Caco-2 (cell line): ENCODE measurements at regions not wholly inside any gene's neighbourhood (a gene's known extent, or its start where the extent isn't known, plus 50 kb on each side); places are given as distances from the start of the nearest gene placed in this dataset.

Experiments used
- BruUV-seq: library from RNA; stranded (reverse); fragments of 400-500 nt; replicated peaks from 2 replicates; lab custom pipeline; 2021; lab: Mats Ljungman, UMichigan
- CTCF ChIA-PET: fragments of 300-600 bp; sonication (Branson Sonifier 250); formaldehyde crosslinking; loops from one replicate; lab custom pipeline; 2022; ENCODE audit warnings: antibody characterized with exemption; lab: Charles Lee
- POLR2A ChIA-PET: fragments of 300-600 bp; sonication (Branson Sonifier 250); formaldehyde crosslinking; loops from one replicate; lab custom pipeline; 2022; ENCODE audit warnings: antibody characterized with exemption; lab: Charles Lee
- DNase-seq, 2 experiments: peaks; one replicate each; pipeline versions ENCODE4 v3.0.0 to v3.0.0-alpha.2; 2020 to 2022
- H3K27me3 ChIP-seq: replicated peaks from 2 replicates; pipeline ENCODE4 v1.6.0; 2011; ENCODE audit warnings: low read length; ENCODE audit not compliant: control insufficient read depth, insufficient read depth
- H3K36me3 ChIP-seq: 2 replicates; pipeline ENCODE4 v1.5.1; 2011; ENCODE audit warnings: low read length; ENCODE audit not compliant: control insufficient read depth, insufficient read depth
- H3K4me1 ChIP-seq: fragments of 250-450 bp; sonication (Bioruptor Pico); 2 replicates; pipeline ENCODE4 v1.5.1; 2020; ENCODE audit warnings: mild to moderate bottlenecking
- H3K4me3 ChIP-seq: 2 replicates; pipeline ENCODE4 v1.5.1; 2011; ENCODE audit warnings: low read depth, mild to moderate bottlenecking, control low read depth, low read length
- H3K9me3 ChIP-seq: fragments of 250-450 bp; sonication (Bioruptor Pico); 2 replicates; pipeline ENCODE4 v1.5.1; 2020; ENCODE audit warnings: mild to moderate bottlenecking, moderate library complexity
- H3K27ac Mint-ChIP-seq: one replicate; pipeline ENCODE4 v1.8.0; 2022; ENCODE audit warnings: mixed read lengths; ENCODE audit not compliant: unreplicated experiment
- H3K27me3 Mint-ChIP-seq: one replicate; pipeline ENCODE4 v1.8.0; 2022; ENCODE audit warnings: mixed read lengths; ENCODE audit not compliant: insufficient read depth, unreplicated experiment
- H3K36me3 Mint-ChIP-seq: one replicate; pipeline ENCODE4 v1.8.0; 2022; ENCODE audit warnings: mild to moderate bottlenecking, mixed read lengths; ENCODE audit not compliant: insufficient read depth, unreplicated experiment
- H3K4me1 Mint-ChIP-seq: one replicate; pipeline ENCODE4 v1.8.0; 2022; ENCODE audit warnings: low read depth, mixed read lengths; ENCODE audit not compliant: unreplicated experiment
- H3K4me3 Mint-ChIP-seq: one replicate; pipeline ENCODE4 v1.8.0; 2022; ENCODE audit warnings: mild to moderate bottlenecking, moderate library complexity, mixed read lengths; ENCODE audit not compliant: unreplicated experiment
- H3K9me3 Mint-ChIP-seq: one replicate; pipeline ENCODE4 v1.8.0; 2022; ENCODE audit warnings: mixed read lengths; ENCODE audit not compliant: unreplicated experiment
- intact Hi-C: fragments of 100-400 bp; cut with micrococcal nuclease; formaldehyde crosslinking; loops from one replicate; pipeline ENCODE4 v1.10.0; 2022; ENCODE audit not compliant: unreplicated experiment
- TF ChIP-seq, protein P1 (sequence below), 2 experiments: fragments of 200-600 bp in 1 of 2; IDR thresholded peaks; 1 replicate in 1 of 2; 2 replicates in 1 of 2; pipeline versions ENCODE4 v1.5.1 to v1.8.0; 2011 to 2022; ENCODE audit warnings: antibody characterized with exemption in 1 of 2, control low read depth in 1 of 2, inconsistent platforms in 1 of 2, low read depth in 1 of 2, low read length in 1 of 2, mild to moderate bottlenecking in 1 of 2, moderate library complexity in 1 of 2; ENCODE audit not compliant: insufficient read depth in 1 of 2, severe bottlenecking in 1 of 2, unreplicated experiment in 1 of 2

DNA sequence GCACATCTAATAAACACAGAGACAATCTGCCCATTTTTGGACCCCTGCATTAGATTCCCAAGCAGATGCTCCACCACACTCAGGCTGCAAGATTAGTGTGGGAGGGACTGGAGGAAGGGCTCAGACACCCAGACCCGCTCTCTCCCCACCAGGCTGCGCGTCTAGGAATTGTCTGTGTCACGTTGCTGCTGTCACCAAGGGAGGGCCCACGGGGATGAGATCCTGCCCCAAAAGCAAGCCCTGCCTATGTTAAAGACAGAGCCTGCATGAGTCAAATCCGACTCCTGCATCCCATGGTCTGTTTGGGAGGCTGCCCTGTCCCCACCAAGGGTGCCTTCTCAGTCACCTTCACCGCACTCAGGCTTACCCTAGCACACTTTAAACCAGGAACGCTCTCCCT, 114.4 kb upstream of the ZNF507 start:
- no peaks in the 10 kb centered on the region for H3K27me3 ChIP-seq
- H3K27ac Mint-ChIP-seq, result no peak overlapping the region
- intact Hi-C loops, result no loop called here
- no peaks in the 10 kb centered on the region for H3K4me1 Mint-ChIP-seq
- H3K9me3 Mint-ChIP-seq, result no peaks in the 10 kb centered on the region
- H3K4me1 ChIP-seq, result no peaks in the 10 kb centered on the region
- CTCF ChIA-PET, result interaction anchor here (0.7 kb wide), 1 partner anchor 42 kb away, joined by 3 read pairs; no protein-coding TSS in a partner anchor
- H3K4me3 Mint-ChIP-seq, result no peak overlapping the region
- POLR2A ChIA-PET, result interaction anchor here (0.6 kb wide), 1 partner anchor 607 kb away, joined by 7 read pairs; no protein-coding TSS in a partner anchor
- no peaks in the 10 kb centered on the region for H3K9me3 ChIP-seq
- no peak overlapping the region for H3K4me3 ChIP-seq
- H3K36me3 ChIP-seq, result no peaks in the 10 kb centered on the region
- DNase-seq, result no peak
- TF ChIP-seq, protein P1, sequence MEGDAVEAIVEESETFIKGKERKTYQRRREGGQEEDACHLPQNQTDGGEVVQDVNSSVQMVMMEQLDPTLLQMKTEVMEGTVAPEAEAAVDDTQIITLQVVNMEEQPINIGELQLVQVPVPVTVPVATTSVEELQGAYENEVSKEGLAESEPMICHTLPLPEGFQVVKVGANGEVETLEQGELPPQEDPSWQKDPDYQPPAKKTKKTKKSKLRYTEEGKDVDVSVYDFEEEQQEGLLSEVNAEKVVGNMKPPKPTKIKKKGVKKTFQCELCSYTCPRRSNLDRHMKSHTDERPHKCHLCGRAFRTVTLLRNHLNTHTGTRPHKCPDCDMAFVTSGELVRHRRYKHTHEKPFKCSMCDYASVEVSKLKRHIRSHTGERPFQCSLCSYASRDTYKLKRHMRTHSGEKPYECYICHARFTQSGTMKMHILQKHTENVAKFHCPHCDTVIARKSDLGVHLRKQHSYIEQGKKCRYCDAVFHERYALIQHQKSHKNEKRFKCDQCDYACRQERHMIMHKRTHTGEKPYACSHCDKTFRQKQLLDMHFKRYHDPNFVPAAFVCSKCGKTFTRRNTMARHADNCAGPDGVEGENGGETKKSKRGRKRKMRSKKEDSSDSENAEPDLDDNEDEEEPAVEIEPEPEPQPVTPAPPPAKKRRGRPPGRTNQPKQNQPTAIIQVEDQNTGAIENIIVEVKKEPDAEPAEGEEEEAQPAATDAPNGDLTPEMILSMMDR (IDR thresholded peaks at IDR 0.05; ENCODE audit: insufficient read depth in 1 of 2, low read depth in 1 of 2, low read length in 1 of 2, severe bottlenecking in 1 of 2, unreplicated experiment in 1 of 2), result no peak
- no peaks in the 10 kb centered on the region for H3K36me3 Mint-ChIP-seq
- H3K27me3 Mint-ChIP-seq, result peaks cover 32% of the 10 kb centered on the region
- no TSS peak for BruUV-seq

DNA sequence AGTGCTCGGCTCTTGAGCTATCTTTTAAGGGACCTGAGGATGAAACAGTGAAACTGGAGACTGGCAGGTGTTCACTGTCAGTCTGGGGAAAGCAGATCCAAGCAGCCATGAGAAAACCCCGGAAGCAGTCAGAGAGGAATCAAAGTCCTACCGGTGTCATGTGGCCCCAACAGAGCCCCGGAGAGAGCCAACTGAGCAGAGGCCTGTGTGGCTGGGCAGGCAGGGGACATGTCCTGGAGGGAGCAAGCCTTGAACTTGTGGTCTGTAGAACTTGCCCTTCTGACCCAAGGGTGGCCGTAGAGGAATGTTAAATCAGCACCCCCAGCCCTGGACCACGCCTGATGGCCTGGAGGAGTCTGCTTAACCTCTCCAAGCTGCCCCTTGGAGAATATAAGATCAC, 113.7 kb upstream of the ZNF507 start:
- Mint-ChIP-seq H3K36me3 (no peaks in the 10 kb centered on the region), H3K4me3 (no peak overlapping the region), H3K4me1 (no peaks in the 10 kb centered on the region), H3K27ac (no peak overlapping the region), H3K27me3 (peaks cover 30% of the 10 kb centered on the region), H3K9me3 (no peaks in the 10 kb centered on the region)
- no TSS peak for BruUV-seq
- DNase-seq, result no peak
- TF ChIP-seq, protein P1 (IDR thresholded peaks at IDR 0.05; ENCODE audit: insufficient read depth in 1 of 2, low read depth in 1 of 2, low read length in 1 of 2, severe bottlenecking in 1 of 2, unreplicated experiment in 1 of 2), result no peak
- Histone ChIP-seq H3K4me3 (no peak overlapping the region), H3K27me3 (no peaks in the 10 kb centered on the region), H3K9me3 (no peaks in the 10 kb centered on the region), H3K4me1 (no peaks in the 10 kb centered on the region), H3K36me3 (no peaks in the 10 kb centered on the region)
- POLR2A ChIA-PET, result interaction anchor here (0.6 kb wide), 1 partner anchor 608 kb away, joined by 7 read pairs; no protein-coding TSS in a partner anchor
- CTCF ChIA-PET, result interaction anchor here (0.7 kb wide), 1 partner anchor 42 kb away, joined by 3 read pairs; no protein-coding TSS in a partner anchor
- intact Hi-C loops, result no loop called here

DNA sequence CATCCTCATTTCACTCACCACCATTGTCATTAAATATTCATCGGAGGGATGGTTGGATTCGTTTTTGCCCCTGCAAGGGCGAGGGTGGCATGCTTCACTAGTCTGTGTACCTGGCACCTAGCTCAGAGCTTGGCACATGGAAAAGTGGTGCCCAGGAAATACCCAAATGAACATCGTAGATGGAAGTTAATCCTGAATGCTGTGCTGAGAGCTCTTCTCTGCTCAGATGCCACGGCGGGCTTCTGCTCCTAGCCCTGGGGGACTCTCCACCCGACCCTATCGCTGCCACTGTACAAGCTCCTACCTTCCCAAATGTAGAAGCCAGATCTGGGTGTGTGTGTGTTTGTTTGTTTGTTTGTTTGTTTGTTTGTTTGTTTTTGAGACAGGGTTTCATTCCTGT, 113.0 kb upstream of the ZNF507 start:
- no peak overlapping the region for H3K4me3 Mint-ChIP-seq
- H3K4me1 ChIP-seq, result no peaks in the 10 kb centered on the region
- H3K27ac Mint-ChIP-seq, result no peak overlapping the region
- CTCF ChIA-PET, result no interaction called here
- POLR2A ChIA-PET, result interaction anchor here (0.6 kb wide), 1 partner anchor 1453 kb away, joined by 3 read pairs; no protein-coding TSS in a partner anchor
- no peak for DNase-seq
- no peaks in the 10 kb centered on the region for H3K4me1 Mint-ChIP-seq
- H3K9me3 ChIP-seq, result no peaks in the 10 kb centered on the region
- TF ChIP-seq, protein P1 (IDR thresholded peaks at IDR 0.05; ENCODE audit: insufficient read depth in 1 of 2, low read depth in 1 of 2, low read length in 1 of 2, severe bottlenecking in 1 of 2, unreplicated experiment in 1 of 2), result no peak
- no peak overlapping the region for H3K4me3 ChIP-seq
- BruUV-seq, result no TSS peak
- peaks cover 32% of the 10 kb centered on the region for H3K27me3 Mint-ChIP-seq
- H3K27me3 ChIP-seq, result no peaks in the 10 kb centered on the region
- H3K36me3 Mint-ChIP-seq, result no peaks in the 10 kb centered on the region
- H3K36me3 ChIP-seq, result no peaks in the 10 kb centered on the region
- intact Hi-C loops, result no loop called here
- no peaks in the 10 kb centered on the region for H3K9me3 Mint-ChIP-seq
